SU-DHL-6 (cell line): ENCODE measurements at regions not wholly inside any gene's neighbourhood (a gene's known extent, or its start where the extent isn't known, plus 50 kb on each side); places are given as distances from the start of the nearest gene placed in this dataset.
"Not testable (repeated sequence)": the region's sequence is repeated elsewhere in the genome, so short reads cannot be mapped to it uniquely, and the experiment has no call there.

Source experiments
- H2AFZ ChIP-seq: fragments of 200-600 bp; sonication (generic); 2 replicates; pipeline ENCODE4 v1.6.1; 2014; ENCODE audit warnings: low read depth, mild to moderate bottlenecking, moderate library complexity, mixed read lengths, antibody characterized with exemption, low read length; ENCODE audit not compliant: severe bottlenecking
- H3F3A ChIP-seq: fragments of 200-600 bp; shearing (Covaris generic); 2 replicates; pipeline ENCODE4 v1.6.0; 2016; ENCODE audit warnings: antibody characterized with exemption, mild to moderate bottlenecking; ENCODE audit not compliant: insufficient read depth
- H3K27ac ChIP-seq: fragments of 200-600 bp; sonication (generic); 2 replicates; pipeline ENCODE4 v1.5.1; 2016; ENCODE audit warnings: low read depth, mild to moderate bottlenecking, low read length, moderate library complexity, mixed read lengths
- H3K27me3 ChIP-seq: fragments of 200-600 bp; sonication (generic), shearing (Covaris generic); 2 replicates; pipeline ENCODE4 v1.6.0; 2014; ENCODE audit warnings: mild to moderate bottlenecking, low read length
- H3K36me3 ChIP-seq: fragments of 200-600 bp; sonication (generic); 2 replicates; pipeline ENCODE4 v1.6.1; 2014; ENCODE audit warnings: mild to moderate bottlenecking, low read length, mixed read lengths
- H3K4me2 ChIP-seq: fragments of 300-600, 200-600 bp; shearing (Covaris generic), sonication (generic); 2 replicates; pipeline ENCODE4 v1.6.0; 2014; ENCODE audit warnings: low read length, low read depth, mild to moderate bottlenecking; ENCODE audit not compliant: poor library complexity, severe bottlenecking
- H3K4me3 ChIP-seq: fragments of 200-600 bp; sonication (generic); 2 replicates; pipeline ENCODE4 v1.5.1; 2014; ENCODE audit warnings: antibody characterized with exemption, low read length, mild to moderate bottlenecking, mixed read lengths; ENCODE audit not compliant: insufficient read depth, poor library complexity, severe bottlenecking
- H3K79me2 ChIP-seq: fragments of 200-600 bp; sonication (generic); 2 replicates; pipeline ENCODE4 v1.6.1; 2014; ENCODE audit warnings: mild to moderate bottlenecking, low read length, moderate library complexity; ENCODE audit not compliant: insufficient read depth
- H3K9ac ChIP-seq: fragments of 200-600 bp; sonication (generic); 2 replicates; pipeline ENCODE4 v1.7.0; 2014; ENCODE audit warnings: mild to moderate bottlenecking, low read length
- H3K9me2 ChIP-seq: fragments of 200-600 bp; sonication (generic); replicated peaks from 2 replicates; pipeline ENCODE4 v1.6.1; 2014; ENCODE audit warnings: low read length; ENCODE audit not compliant: insufficient read depth
- H3K9me3 ChIP-seq: fragments of 200-600 bp; sonication (generic); 2 replicates; pipeline ENCODE4 v1.6.1; 2014; ENCODE audit warnings: low read length, mixed read lengths; ENCODE audit not compliant: insufficient read depth
- H4K20me1 ChIP-seq: fragments of 200-600 bp; sonication (generic); 2 replicates; pipeline ENCODE4 v1.6.1; 2014; ENCODE audit warnings: low read depth, mild to moderate bottlenecking, antibody characterized with exemption, low read length, moderate library complexity, mixed read lengths
- CTCF ChIP-seq: fragments of 200-600 bp; sonication (generic); IDR thresholded peaks from one replicate; pipeline ENCODE4 v1.5.1; 2017; ENCODE audit warnings: antibody characterized with exemption, mild to moderate bottlenecking, low read length, moderate library complexity; ENCODE audit not compliant: insufficient read depth, poor library complexity, severe bottlenecking
- EZH2phosphoT487 ChIP-seq: fragments of 200-600 bp; sonication (generic), shearing (Covaris generic); conservative IDR thresholded peaks from 2 replicates; pipeline ENCODE4 v1.6.1; 2018; ENCODE audit warnings: mild to moderate bottlenecking, antibody characterized with exemption, low read length, moderate library complexity, mixed read lengths

GRCh38 chr14:85186082-85186481 is 343.9 kb upstream of the FLRT2 start:
- H4K20me1 ChIP-seq: no peaks in the 10 kb centered on the region
- H3K36me3 ChIP-seq: no peaks in the 10 kb centered on the region
- H2AFZ ChIP-seq: no peak overlapping the region
- no peak overlapping the region for H3K4me2 ChIP-seq
- no peaks in the 10 kb centered on the region for H3K9me2 ChIP-seq
- TF ChIP-seq CTCF (no peak), EZH2phosphoT487 (no peak)
- H3K9me3 ChIP-seq: no peaks in the 10 kb centered on the region
- H3K79me2 ChIP-seq: no peaks in the 10 kb centered on the region
- no peak overlapping the region for H3K27ac ChIP-seq
- no peaks in the 10 kb centered on the region for H3K27me3 ChIP-seq
- no peaks in the 10 kb centered on the region for H3F3A ChIP-seq
- no peak overlapping the region for H3K9ac ChIP-seq
- H3K4me3 ChIP-seq: no peak overlapping the region

GRCh38 chr14:85187521-85187920 is 342.4 kb upstream of the FLRT2 start:
- Histone ChIP-seq H3K9me2 (no peaks in the 10 kb centered on the region), H2AFZ (no peak overlapping the region), H3F3A (no peaks in the 10 kb centered on the region), H3K9me3 (no peaks in the 10 kb centered on the region), H3K36me3 (no peaks in the 10 kb centered on the region), H3K4me3 (no peak overlapping the region), H3K9ac (no peak overlapping the region), H3K79me2 (no peaks in the 10 kb centered on the region), H3K27me3 (no peaks in the 10 kb centered on the region), H3K4me2 (no peak overlapping the region), H3K27ac (no peak overlapping the region), H4K20me1 (no peaks in the 10 kb centered on the region)
- TF ChIP-seq EZH2phosphoT487 (no peak), CTCF (no peak)

- H3K9me3 ChIP-seq: no peaks in the 10 kb centered on the region
- no peaks in the 10 kb centered on the region for H3K36me3 ChIP-seq
- H3K27me3 ChIP-seq: no peaks in the 10 kb centered on the region
- no peaks in the 10 kb centered on the region for H3K9me2 ChIP-seq
- no peak overlapping the region for H3K4me3 ChIP-seq
- H3K9ac ChIP-seq: no peak overlapping the region
- no peaks in the 10 kb centered on the region for H3F3A ChIP-seq
- no peak overlapping the region for H2AFZ ChIP-seq
- H3K4me2 ChIP-seq: no peak overlapping the region
- H3K27ac ChIP-seq: no peak overlapping the region
- no peaks in the 10 kb centered on the region for H3K79me2 ChIP-seq
- H4K20me1 ChIP-seq: no peaks in the 10 kb centered on the region
- TF ChIP-seq CTCF (no peak), EZH2phosphoT487 (no peak)
Observed at GRCh38 chr14:85188836-85189235, 341.1 kb upstream of the FLRT2 start.

GRCh38 chr14:85189253-85189652 is 340.7 kb upstream of the FLRT2 start:
- not testable (repeated sequence) for H3F3A ChIP-seq, H3K9ac ChIP-seq, H4K20me1 ChIP-seq, H3K4me2 ChIP-seq, H2AFZ ChIP-seq, H3K9me3 ChIP-seq, H3K36me3 ChIP-seq, H3K27me3 ChIP-seq, H3K9me2 ChIP-seq, H3K4me3 ChIP-seq, H3K79me2 ChIP-seq, H3K27ac ChIP-seq
